Keratinocyte (primary cell): ENCODE measurements at regions not wholly inside any gene's neighbourhood (a gene's known extent, or its start where the extent isn't known, plus 50 kb on each side); places are given as distances from the start of the nearest gene placed in this dataset.

Source experiments
- DNase-seq: peaks from one replicate; pipeline ENCODE4 v3.0.0-alpha.2; 2011; ENCODE audit warnings: low read depth, missing footprints, low spot score
- FAIRE-seq: peaks from 2 replicates; lab custom pipeline; 2011; peaks lifted over from hg19 to GRCh38; lab: Jason Lieb, UNC
- H2AFZ ChIP-seq: 2 replicates; pipeline ENCODE4 v1.6.0; 2012; ENCODE audit warnings: low read length, control low read depth, inconsistent platforms; ENCODE audit not compliant: control insufficient read depth
- H3K27ac ChIP-seq: 2 replicates; pipeline ENCODE4 v1.5.1; 2011; ENCODE audit warnings: low read length; ENCODE audit not compliant: control insufficient read depth, insufficient read depth
- H3K27me3 ChIP-seq: 3 replicates; pipeline ENCODE4 v1.6.0; 2011; ENCODE audit warnings: low read length; ENCODE audit not compliant: control insufficient read depth, insufficient read depth; ENCODE audit errors: extremely low read depth
- H3K36me3 ChIP-seq, 2 experiments: 2 replicates in 1 of 2; 3 replicates in 1 of 2; pipeline ENCODE4 v1.5.1; 2011; ENCODE audit warnings: low read length in 2 of 2, mild to moderate bottlenecking in 1 of 2; ENCODE audit not compliant: control insufficient read depth in 2 of 2, insufficient read depth in 2 of 2; ENCODE audit errors: extremely low read depth in 1 of 2
- H3K4me1 ChIP-seq: 3 replicates; pipeline ENCODE4 v1.5.1; 2011; ENCODE audit warnings: low read length; ENCODE audit not compliant: control insufficient read depth, insufficient read depth; ENCODE audit errors: extremely low read depth
- H3K4me2 ChIP-seq: 3 replicates; pipeline ENCODE4 v1.6.0; 2011; ENCODE audit warnings: low read depth, low read length; ENCODE audit not compliant: control insufficient read depth, insufficient read depth; ENCODE audit errors: extremely low read depth
- H3K4me3 ChIP-seq, 3 experiments: fragments of 200-600 bp in 1 of 3; sonication (generic) in 1 of 3; 2 replicates in 2 of 3; 3 replicates in 1 of 3; pipeline ENCODE4 v1.5.1; 2011 to 2016; ENCODE audit warnings: low read length in 3 of 3, mild to moderate bottlenecking in 3 of 3, control low read depth in 2 of 3, inconsistent platforms in 1 of 3, low read depth in 1 of 3, mixed read lengths in 1 of 3, mixed run types in 1 of 3, moderate library complexity in 1 of 3; ENCODE audit not compliant: control insufficient read depth in 2 of 3, insufficient read depth in 2 of 3; ENCODE audit errors: extremely low read depth in 1 of 3
- H3K79me2 ChIP-seq: 2 replicates; pipeline ENCODE4 v1.6.0; 2012; ENCODE audit warnings: low read length; ENCODE audit not compliant: control insufficient read depth, insufficient read depth
- H3K9ac ChIP-seq: 3 replicates; pipeline ENCODE4 v1.6.0; 2011; ENCODE audit warnings: low read length; ENCODE audit not compliant: control insufficient read depth, insufficient read depth; ENCODE audit errors: extremely low read depth
- H3K9me1 ChIP-seq: 3 replicates; pipeline ENCODE4 v1.6.0; 2011; ENCODE audit warnings: low read length; ENCODE audit not compliant: control insufficient read depth, insufficient read depth; ENCODE audit errors: extremely low read depth
- H3K9me3 ChIP-seq: 2 replicates; pipeline ENCODE4 v1.5.1; 2012; ENCODE audit warnings: low read depth, low read length; ENCODE audit not compliant: control insufficient read depth
- H4K20me1 ChIP-seq: 3 replicates; pipeline ENCODE4 v1.6.0; 2011; ENCODE audit warnings: low read length; ENCODE audit not compliant: control insufficient read depth, insufficient read depth; ENCODE audit errors: extremely low read depth
- CTCF ChIP-seq, 3 experiments: IDR thresholded peaks in 1 of 3; conservative IDR thresholded peaks in 1 of 3; optimal IDR thresholded peaks in 1 of 3; 2 replicates in 2 of 3; 3 replicates in 1 of 3; pipeline versions ENCODE3 to v1.5.1; 2011; ENCODE audit warnings: low read length in 3 of 3, mild to moderate bottlenecking in 3 of 3, moderate library complexity in 2 of 3, control low read depth in 1 of 3, inconsistent platforms in 1 of 3; ENCODE audit not compliant: insufficient read depth in 2 of 3; ENCODE audit errors: extremely low read depth in 1 of 3
- EZH2 ChIP-seq: IDR thresholded peaks from one replicate; pipeline ENCODE4 v1.6.1; 2012; ENCODE audit warnings: inconsistent platforms, mild to moderate bottlenecking, low read length, moderate library complexity
- dilution Hi-C: fragments of 300-500 bp; cut with MboI; formaldehyde crosslinking; loops from one replicate; pipeline ENCODE4 v1.7.0; 2020; ENCODE audit warnings: low sequenced_read_pairs; ENCODE audit not compliant: extremely low pct_ligation_motif_present

DNA sequence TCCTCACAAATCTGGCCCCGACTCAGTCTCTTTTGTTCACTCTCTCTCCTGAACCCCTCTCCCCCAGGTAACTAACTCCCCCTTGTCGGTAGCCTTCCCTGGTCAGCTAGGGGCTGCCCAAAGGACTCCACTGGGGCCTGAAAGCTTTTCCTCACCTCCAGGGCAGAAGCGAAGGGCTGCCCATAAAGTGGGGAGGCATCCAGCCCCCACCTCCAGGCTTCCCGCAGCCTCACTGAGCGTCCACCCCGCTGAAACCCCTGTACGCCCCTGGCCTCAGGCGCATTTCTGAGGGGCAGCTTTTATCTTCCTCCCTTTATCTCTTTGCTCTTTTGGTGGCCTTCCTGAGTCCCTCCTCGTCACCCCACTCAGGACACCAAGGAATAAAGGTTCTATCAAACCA lies 249.3 kb downstream of the CYP26B1 start:
- Histone ChIP-seq H3K9me1 (no peaks in the 10 kb centered on the region), H3K4me3 (no peak overlapping the region), H3K79me2 (no peaks in the 10 kb centered on the region), H3K27ac (no peak overlapping the region), H3K4me2 (no peak overlapping the region), H3K4me1 (no peaks in the 10 kb centered on the region), H3K9ac (no peak overlapping the region), H3K9me3 (no peaks in the 10 kb centered on the region), H3K27me3 (peaks cover 25% of the 10 kb centered on the region), H4K20me1 (no peaks in the 10 kb centered on the region), H3K36me3 (no peaks in the 10 kb centered on the region), H2AFZ (no peak overlapping the region)
- dilution Hi-C loops: no loop called here
- FAIRE-seq (no peak), DNase-seq (no peak)
- TF ChIP-seq CTCF (optimal IDR thresholded peaks at IDR 0.05 in 1 of 3, IDR thresholded peaks at IDR 0.05 in 1 of 3, conservative IDR thresholded peaks at IDR 0.05 in 1 of 3; ENCODE audit: extremely low read depth in 1 of 3, insufficient read depth in 2 of 3, low read length in 3 of 3) (no peak), EZH2 (no peak)

DNA sequence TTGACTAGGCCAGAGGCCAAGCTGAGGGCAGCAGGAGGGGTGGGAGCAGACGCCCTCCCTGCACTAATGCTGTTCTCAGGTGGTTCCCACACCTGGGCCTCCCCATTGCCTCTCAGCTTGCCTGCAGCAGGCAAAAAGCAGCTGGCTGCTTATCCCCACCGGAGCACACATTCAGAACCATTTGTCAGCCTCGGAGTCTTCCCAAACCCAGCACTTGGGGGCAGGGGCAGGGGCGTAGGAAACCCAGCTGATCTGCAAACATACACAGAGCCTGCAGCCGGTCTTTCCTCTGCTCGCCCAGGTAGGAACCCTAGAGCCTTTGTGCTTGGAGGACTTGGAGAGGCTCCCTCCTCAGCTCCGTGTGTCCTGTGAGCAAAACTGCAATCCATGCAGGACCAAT lies 249.8 kb downstream of the CYP26B1 start:
- Histone ChIP-seq H3K4me3 (no peak overlapping the region), H3K27ac (no peak overlapping the region)
- dilution Hi-C loops: no loop called here

More for the DNA sequence above, 249.8 kb downstream of the CYP26B1 start:
- FAIRE-seq: no peak
- no peaks in the 10 kb centered on the region for H3K4me1 ChIP-seq
- DNase-seq: no peak
- no peak overlapping the region for H2AFZ ChIP-seq
- H3K79me2 ChIP-seq: no peaks in the 10 kb centered on the region
- H4K20me1 ChIP-seq: no peaks in the 10 kb centered on the region
- H3K36me3 ChIP-seq: no peaks in the 10 kb centered on the region
- H3K9me3 ChIP-seq: no peaks in the 10 kb centered on the region
- no peak overlapping the region for H3K4me2 ChIP-seq
- TF ChIP-seq EZH2 (no peak), CTCF (optimal IDR thresholded peaks at IDR 0.05 in 1 of 3, IDR thresholded peaks at IDR 0.05 in 1 of 3, conservative IDR thresholded peaks at IDR 0.05 in 1 of 3; ENCODE audit: extremely low read depth in 1 of 3, insufficient read depth in 2 of 3, low read length in 3 of 3) (no peak)
- H3K9me1 ChIP-seq: no peaks in the 10 kb centered on the region
- no peak overlapping the region for H3K9ac ChIP-seq
- H3K27me3 ChIP-seq: peaks cover 28% of the 10 kb centered on the region
